Panc1 (cell line): ENCODE measurements at regions not wholly inside any gene's neighbourhood (a gene's known extent, or its start where the extent isn't known, plus 50 kb on each side); places are given as distances from the start of the nearest gene placed in this dataset.

Source experiments
- CTCF ChIP-seq: fragments of 450-650 bp; IDR thresholded peaks from 2 replicates; pipeline ENCODE4 v1.5.1; 2017; ENCODE audit warnings: mild to moderate bottlenecking
- POLR2AphosphoS5 ChIP-seq: IDR thresholded peaks from 2 replicates; pipeline ENCODE4 v1.6.1; 2012; ENCODE audit warnings: mild to moderate bottlenecking, low read depth, low read length, moderate library complexity
- REST ChIP-seq, 2 experiments: IDR thresholded peaks; 2 replicates each; pipeline ENCODE4 v1.6.1; 2011 to 2012; ENCODE audit warnings: low read depth in 2 of 2, control low read depth in 1 of 2, low read length in 1 of 2, mild to moderate bottlenecking in 1 of 2, moderate library complexity in 1 of 2; ENCODE audit not compliant: insufficient read depth in 1 of 2
- TCF7L2 ChIP-seq: IDR thresholded peaks from 2 replicates; pipeline ENCODE4 v1.6.1; 2011; ENCODE audit warnings: mild to moderate bottlenecking, low read depth, low read length, inconsistent platforms

- TF ChIP-seq CTCF (no peak), REST (IDR thresholded peaks at IDR 0.05; ENCODE audit: insufficient read depth in 1 of 2, low read depth in 2 of 2, low read length in 1 of 2) (no peak), TCF7L2 (no peak), POLR2AphosphoS5 (no peak)
These were observed 70.1 kb downstream of the MID1IP1 start for GRCh38 chrX:38871129-38872029.
